GM21528 (cell line): ENCODE measurements at regions not wholly inside any gene's neighbourhood (a gene's known extent, or its start where the extent isn't known, plus 50 kb on each side); places are given as distances from the start of the nearest gene placed in this dataset.
"Not testable (repeated sequence)": the region's sequence is repeated elsewhere in the genome, so short reads cannot be mapped to it uniquely, and the experiment has no call there.

Source experiments
- ATAC-seq: cut with Tn5 transposase; IDR thresholded peaks from one replicate; pipeline ENCODE4 v1.9.1; 2021; ENCODE audit warnings: mild to moderate bottlenecking, moderate library complexity; ENCODE audit not compliant: unreplicated experiment, low FRiP score

GRCh38 chr4:117661091-117662072, 372.9 kb upstream of the NDST3 start:
- no peak for ATAC-seq

- no peak for ATAC-seq
Observed at GRCh38 chr4:117664706-117665444, 369.4 kb upstream of the NDST3 start.

GRCh38 chr4:117676153-117676552, 358.1 kb upstream of the NDST3 start:
- ATAC-seq, result no peak

GRCh38 chr4:117678861-117679260, 355.4 kb upstream of the NDST3 start:
- ATAC-seq, result no peak

- ATAC-seq, result no peak
Observed at GRCh38 chr4:117691572-117692351, 342.5 kb upstream of the NDST3 start.

- ATAC-seq, result no peak
Observed at GRCh38 chr4:117692538-117692937, 341.7 kb upstream of the NDST3 start.

- no peak for ATAC-seq
Observed at GRCh38 chr4:117699595-117699994, 334.7 kb upstream of the NDST3 start.

GRCh38 chr4:117700111-117700892, 334.0 kb upstream of the NDST3 start:
- ATAC-seq, result no peak

- no peak for ATAC-seq
Observed at GRCh38 chr4:117702353-117702752, 331.9 kb upstream of the NDST3 start.

GRCh38 chr4:117704721-117705120, 329.6 kb upstream of the NDST3 start:
- no peak for ATAC-seq

GRCh38 chr4:117740736-117741135, 293.6 kb upstream of the NDST3 start:
- ATAC-seq, result no peak

- ATAC-seq, result not testable (repeated sequence)
Observed at GRCh38 chr4:117745379-117745778, 288.9 kb upstream of the NDST3 start.

GRCh38 chr4:117755438-117755837, 278.8 kb upstream of the NDST3 start:
- no peak for ATAC-seq

GRCh38 chr4:117768610-117769009, 265.7 kb upstream of the NDST3 start:
- ATAC-seq, result no peak

- ATAC-seq, result no peak
Observed at GRCh38 chr4:117770269-117771102, 263.8 kb upstream of the NDST3 start.

- no peak for ATAC-seq
Observed at GRCh38 chr4:117771647-117772337, 262.5 kb upstream of the NDST3 start.

- ATAC-seq, result no peak
Observed at GRCh38 chr4:117773064-117773936, 261.0 kb upstream of the NDST3 start.

- no peak for ATAC-seq
Observed at GRCh38 chr4:117777721-117778120, 256.6 kb upstream of the NDST3 start.
